ENCODE measurements at regions not wholly inside any gene's neighbourhood (a gene's known extent, or its start where the extent isn't known, plus 50 kb on each side); places are given as distances from the start of the nearest gene placed in this dataset.

DNA sequence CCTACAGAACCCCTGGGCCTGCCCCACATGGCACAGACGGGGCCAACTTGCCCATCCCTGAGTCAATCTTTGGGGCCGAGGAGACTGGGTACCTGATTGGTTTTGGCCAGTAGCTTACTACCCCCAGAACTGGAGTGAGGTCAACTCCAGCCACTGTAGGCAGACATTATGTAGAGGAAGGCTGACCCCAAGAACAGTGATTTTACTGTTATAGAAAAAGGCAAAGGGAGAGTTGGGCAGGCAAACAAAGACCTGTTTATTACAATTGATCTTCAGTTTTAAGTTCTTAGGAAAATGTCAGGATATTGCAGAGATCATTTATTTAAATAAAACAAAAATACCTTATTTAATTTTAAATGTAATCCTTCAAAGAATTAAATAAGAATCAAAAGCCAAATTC is 653.8 kb downstream of the NPHP4 start:
- 73 to 91% (median 81%) methylated on average over 2 of the region's 2 CpGs for WGBS, 5 donors
- TF ChIP-seq POLR2AphosphoS5 (IDR thresholded peaks at IDR 0.05): no peak
- TF ChIP-seq CTCF (IDR thresholded peaks at IDR 0.05): no peak
- TF ChIP-seq EP300 (IDR thresholded peaks at IDR 0.05): no peak
- no peak for TF ChIP-seq POLR2A (IDR thresholded peaks at IDR 0.05)
- H3K9me3 ChIP-seq: no peaks in the 10 kb centered on the region

GRCh38 chr1:5333291-5333690 is 658.9 kb downstream of the NPHP4 start:
- 62 to 81% (median 70%) methylated on average over 5 of the region's 5 CpGs for WGBS, 5 donors
- TF ChIP-seq POLR2A (IDR thresholded peaks at IDR 0.05): no peak
- DNase-seq: no peak
- Histone ChIP-seq H3K27me3 (peaks cover 0 to 17% (median 0%) of the 10 kb centered on the region in 3 donors), H3K4me1 (no peaks in the 10 kb centered on the region), H3K36me3 (no peaks in the 10 kb centered on the region), H3K9me3 (peaks cover 0 to under 1% (median 0%) of the 10 kb centered on the region in 4 donors), H3K27ac (no peak overlapping the region), H3K4me3 (no peak overlapping the region)
- intact Hi-C loops (cut with DNase I; ENCODE audit: low total_unique reads): no loop called here

More for the DNA sequence above, 653.8 kb downstream of the NPHP4 start:
- H3K36me3 ChIP-seq: no peaks in the 10 kb centered on the region
- H3K27ac ChIP-seq: no peak overlapping the region
- intact Hi-C loops (cut with DNase I; ENCODE audit: low total_unique reads): no loop called here
- H3K4me3 ChIP-seq: no peak overlapping the region
- H3K4me1 ChIP-seq: no peaks in the 10 kb centered on the region
- H3K27me3 ChIP-seq: peaks cover 0 to 12% (median 0%) of the 10 kb centered on the region in 3 donors
- no peak for DNase-seq

GRCh38 chr1:5331101-5331500 is 661.1 kb downstream of the NPHP4 start:
- DNase-seq: no peak
- Histone ChIP-seq H3K27ac (no peak overlapping the region), H3K27me3 (peaks cover 0 to 25% (median 0%) of the 10 kb centered on the region in 3 donors), H3K9me3 (peaks cover 0 to 21% (median 6%) of the 10 kb centered on the region in 4 donors), H3K4me1 (no peaks in the 10 kb centered on the region), H3K36me3 (no peaks in the 10 kb centered on the region), H3K4me3 (no peak overlapping the region)
- WGBS, 5 donors: 77 to 92% (median 82%) methylated on average over 2 to 6 of the region's 6 CpGs
- intact Hi-C loops (cut with DNase I; ENCODE audit: low total_unique reads): no loop called here
- TF ChIP-seq CTCF (IDR thresholded peaks at IDR 0.05) (no peak), POLR2AphosphoS5 (IDR thresholded peaks at IDR 0.05) (no peak), POLR2A (IDR thresholded peaks at IDR 0.05) (no peak), EP300 (IDR thresholded peaks at IDR 0.05) (no peak)

DNA sequence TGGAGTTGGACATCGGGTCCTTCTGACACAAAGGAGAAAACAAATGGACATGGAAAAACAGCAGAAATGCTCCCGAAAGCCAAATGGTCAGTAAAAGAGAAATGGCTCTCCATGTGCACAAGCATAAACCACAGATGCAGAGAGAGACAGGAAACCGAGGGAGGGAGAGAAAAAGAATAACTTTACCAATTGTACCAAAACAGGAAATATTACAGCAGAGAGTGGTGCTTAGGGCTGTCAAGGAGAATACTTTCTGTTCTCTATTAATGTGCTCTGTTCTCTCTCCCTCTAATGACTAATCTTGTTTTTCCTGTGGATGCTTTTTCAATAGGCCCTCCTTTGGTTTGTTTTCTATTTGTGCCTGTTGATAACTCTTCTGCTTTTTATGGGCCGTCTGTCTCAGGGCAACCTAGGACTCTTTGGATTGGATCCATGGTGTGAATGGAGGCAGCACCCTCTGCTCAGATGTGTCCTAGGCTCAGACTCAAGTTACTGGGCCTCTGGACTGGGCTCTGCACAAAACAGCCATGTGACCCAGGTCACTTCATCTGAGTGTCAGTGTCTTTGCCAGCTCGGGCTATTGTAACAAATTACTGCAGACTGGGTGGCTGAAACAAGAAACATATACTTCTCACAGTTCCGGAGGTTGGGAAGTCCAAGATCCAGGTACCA is 663.0 kb downstream of the NPHP4 start:
- Histone ChIP-seq H3K4me1 (no peaks in the 10 kb centered on the region), H3K27ac (no peak overlapping the region), H3K4me3 (no peak overlapping the region), H3K9me3 (peaks cover 0 to 21% (median 6%) of the 10 kb centered on the region in 4 donors), H3K27me3 (peaks cover 0 to 23% (median 0%) of the 10 kb centered on the region in 3 donors), H3K36me3 (no peaks in the 10 kb centered on the region)
- intact Hi-C loops (cut with DNase I; ENCODE audit: low total_unique reads): no loop called here
- TF ChIP-seq POLR2AphosphoS5 (IDR thresholded peaks at IDR 0.05) (no peak), CTCF (IDR thresholded peaks at IDR 0.05) (no peak), EP300 (IDR thresholded peaks at IDR 0.05) (no peak), POLR2A (IDR thresholded peaks at IDR 0.05) (no peak)
- no peak for DNase-seq
- WGBS, 5 donors: 58 to 74% (median 67%) methylated on average over 6 of the region's 6 CpGs

DNA sequence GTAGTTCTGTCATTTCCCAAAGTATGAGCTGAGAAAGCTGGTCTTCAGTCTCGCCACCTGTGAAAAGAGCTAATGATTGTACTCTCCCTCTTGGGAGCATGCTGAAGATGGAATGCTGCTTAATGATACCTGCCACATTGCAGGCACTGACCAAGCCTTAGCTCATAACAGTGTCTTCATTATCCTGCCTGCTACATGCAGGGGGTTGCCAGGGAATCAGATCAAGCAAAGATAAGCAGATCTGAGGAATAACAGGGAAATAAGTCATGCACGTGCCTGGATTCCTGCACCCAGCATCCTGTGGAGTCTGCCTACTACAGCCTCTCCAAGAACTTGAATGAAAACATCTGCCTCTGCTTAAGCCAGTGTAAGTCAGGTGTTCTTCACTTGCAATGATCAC is 667.3 kb downstream of the NPHP4 start:
- 54 to 82% (median 72%) methylated on average over 2 of the region's 2 CpGs for WGBS, 5 donors
- DNase-seq: no peak
- no peak for TF ChIP-seq POLR2A (IDR thresholded peaks at IDR 0.05)
- Histone ChIP-seq H3K4me3 (no peak overlapping the region), H3K36me3 (no peaks in the 10 kb centered on the region), H3K4me1 (no peaks in the 10 kb centered on the region), H3K9me3 (peaks cover 0 to 28% (median 15%) of the 10 kb centered on the region in 4 donors), H3K27ac (no peak overlapping the region), H3K27me3 (peaks cover 0 to 11% (median 0%) of the 10 kb centered on the region in 3 donors)
- intact Hi-C loops (cut with DNase I; ENCODE audit: low total_unique reads): no loop called here
